Thyroid gland (tissue), 4 donors: ENCODE measurements at regions not wholly inside any gene's neighbourhood (a gene's known extent, or its start where the extent isn't known, plus 50 kb on each side); places are given as distances from the start of the nearest gene placed in this dataset.

ENCODE experiments used
- POLR2A ChIP-seq, 2 donors: fragments of 450-650 bp; IDR thresholded peaks; one replicate each; pipeline ENCODE4 v1.6.1; 2017; ENCODE audit warnings: antibody characterized with exemption in 2 of 2, mild to moderate bottlenecking in 2 of 2, moderate library complexity in 1 of 2
- TF ChIP-seq, protein P1 (sequence below), 6 experiments: fragments of 200-600 bp in 3 of 6; fragments of 450-650 bp in 3 of 6; sonication (generic) in 3 of 6; IDR thresholded peaks; one replicate each; pipeline ENCODE4 v1.5.1; 2016 to 2019; ENCODE audit warnings: antibody characterized with exemption in 6 of 6, mild to moderate bottlenecking in 2 of 6, inconsistent platforms in 1 of 6, moderate library complexity in 1 of 6

DNA sequence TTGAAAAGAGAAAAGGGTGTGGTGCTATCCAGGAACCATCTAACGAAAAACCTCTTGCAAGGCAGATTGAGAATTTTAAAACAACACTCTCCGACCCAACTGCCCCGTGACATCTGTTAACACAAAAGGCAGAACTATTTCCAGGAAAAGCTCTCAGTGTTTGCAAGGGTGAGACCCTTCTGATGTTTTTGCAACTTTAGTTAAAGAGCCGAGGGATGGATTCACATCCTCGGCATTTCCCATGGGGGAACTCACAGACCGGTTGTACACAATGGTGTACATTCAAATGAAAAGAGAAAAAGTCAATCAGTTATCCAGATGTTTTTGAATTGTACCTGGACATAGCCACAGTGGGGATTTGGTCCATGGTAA lies 120.0 kb downstream of the NGF start:
- TF ChIP-seq, protein P1, sequence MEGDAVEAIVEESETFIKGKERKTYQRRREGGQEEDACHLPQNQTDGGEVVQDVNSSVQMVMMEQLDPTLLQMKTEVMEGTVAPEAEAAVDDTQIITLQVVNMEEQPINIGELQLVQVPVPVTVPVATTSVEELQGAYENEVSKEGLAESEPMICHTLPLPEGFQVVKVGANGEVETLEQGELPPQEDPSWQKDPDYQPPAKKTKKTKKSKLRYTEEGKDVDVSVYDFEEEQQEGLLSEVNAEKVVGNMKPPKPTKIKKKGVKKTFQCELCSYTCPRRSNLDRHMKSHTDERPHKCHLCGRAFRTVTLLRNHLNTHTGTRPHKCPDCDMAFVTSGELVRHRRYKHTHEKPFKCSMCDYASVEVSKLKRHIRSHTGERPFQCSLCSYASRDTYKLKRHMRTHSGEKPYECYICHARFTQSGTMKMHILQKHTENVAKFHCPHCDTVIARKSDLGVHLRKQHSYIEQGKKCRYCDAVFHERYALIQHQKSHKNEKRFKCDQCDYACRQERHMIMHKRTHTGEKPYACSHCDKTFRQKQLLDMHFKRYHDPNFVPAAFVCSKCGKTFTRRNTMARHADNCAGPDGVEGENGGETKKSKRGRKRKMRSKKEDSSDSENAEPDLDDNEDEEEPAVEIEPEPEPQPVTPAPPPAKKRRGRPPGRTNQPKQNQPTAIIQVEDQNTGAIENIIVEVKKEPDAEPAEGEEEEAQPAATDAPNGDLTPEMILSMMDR (IDR thresholded peaks at IDR 0.05): no peak
- no peak for TF ChIP-seq POLR2A (IDR thresholded peaks at IDR 0.05)
